ENCODE measurements at regions not wholly inside any gene's neighbourhood (a gene's known extent, or its start where the extent isn't known, plus 50 kb on each side); places are given as distances from the start of the nearest gene placed in this dataset.

GRCh38 chr13:71261256-71261655 is 605.7 kb downstream of the DACH1 start:
- BruUV-seq (replicated peaks) = no TSS peak
- intact Hi-C loops (cut with micrococcal nuclease; ENCODE audit: unreplicated experiment) = no loop called here
- CTCF ChIA-PET = no interaction called here
- no peak for DNase-seq
- Histone ChIP-seq H3K4me3 (no peak overlapping the region), H2AFZ (0 out of 2 replicates have a peak overlapping the region, but pooled peaks have one; percentile 43), H3K27ac (no peak overlapping the region), H3K79me2 (ENCODE audit: low read depth) (no peaks in the 10 kb centered on the region), H3K4me1 (replicated peaks; ENCODE audit: insufficient read depth) (no peaks in the 10 kb centered on the region), H3K9me3 (ENCODE audit: insufficient read depth, low read depth) (no peaks in the 10 kb centered on the region), H3F3A (ENCODE audit: insufficient read depth, low read depth) (no peaks in the 10 kb centered on the region), H4K20me1 (ENCODE audit: insufficient read depth) (no peaks in the 10 kb centered on the region), H3K4me2 (no peak overlapping the region), H3K27me3 (ENCODE audit: insufficient read depth, low read depth) (no peaks in the 10 kb centered on the region), H3K36me3 (ENCODE audit: low read depth) (no peaks in the 10 kb centered on the region), H3K9me2 (ENCODE audit: insufficient read depth) (no peaks in the 10 kb centered on the region)
- TF ChIP-seq EZH2 (IDR thresholded peaks at IDR 0.05; ENCODE audit: low read depth) = no peak
- no peak for TF ChIP-seq CTCF (conservative IDR thresholded peaks at IDR 0.05)
- POLR2A ChIA-PET (ENCODE audit: unreplicated experiment) = no interaction called here

- ChIA-PET POLR2A (ENCODE audit: unreplicated experiment) (no interaction called here), CTCF (no interaction called here)
- no TSS peak for BruUV-seq (replicated peaks)
- Histone ChIP-seq H3K9me2 (ENCODE audit: insufficient read depth) (no peaks in the 10 kb centered on the region), H3K9me3 (ENCODE audit: insufficient read depth, low read depth) (no peaks in the 10 kb centered on the region), H3K4me3 (no peak overlapping the region), H3K27me3 (ENCODE audit: insufficient read depth, low read depth) (no peaks in the 10 kb centered on the region), H3K79me2 (ENCODE audit: low read depth) (no peaks in the 10 kb centered on the region), H3F3A (ENCODE audit: insufficient read depth, low read depth) (no peaks in the 10 kb centered on the region), H3K4me1 (replicated peaks; ENCODE audit: insufficient read depth) (no peaks in the 10 kb centered on the region), H3K36me3 (ENCODE audit: low read depth) (no peaks in the 10 kb centered on the region), H4K20me1 (ENCODE audit: insufficient read depth) (no peaks in the 10 kb centered on the region), H2AFZ (no peak overlapping the region), H3K27ac (no peak overlapping the region), H3K4me2 (no peak overlapping the region)
- intact Hi-C loops (cut with micrococcal nuclease; ENCODE audit: unreplicated experiment) = no loop called here
- TF ChIP-seq EZH2 (IDR thresholded peaks at IDR 0.05; ENCODE audit: low read depth) = no peak
- no peak for DNase-seq
Observed at GRCh38 chr13:71260246-71260645, 606.8 kb downstream of the DACH1 start.

GRCh38 chr13:71255633-71256032 is 611.4 kb downstream of the DACH1 start:
- BruUV-seq (replicated peaks) = no TSS peak
- Histone ChIP-seq H3K27ac (no peak overlapping the region), H3K79me2 (ENCODE audit: low read depth) (no peaks in the 10 kb centered on the region), H3K27me3 (ENCODE audit: insufficient read depth, low read depth) (no peaks in the 10 kb centered on the region), H3K4me3 (no peak overlapping the region), H3K4me1 (replicated peaks; ENCODE audit: insufficient read depth) (0 out of 2 replicates have a peak, but pooled peaks cover 4% of the 10 kb centered on the region), H2AFZ (no peak overlapping the region), H4K20me1 (ENCODE audit: insufficient read depth) (no peaks in the 10 kb centered on the region), H3K9me2 (ENCODE audit: insufficient read depth) (no peaks in the 10 kb centered on the region), H3K36me3 (ENCODE audit: low read depth) (no peaks in the 10 kb centered on the region), H3K9me3 (ENCODE audit: insufficient read depth, low read depth) (no peaks in the 10 kb centered on the region), H3F3A (ENCODE audit: insufficient read depth, low read depth) (no peaks in the 10 kb centered on the region), H3K4me2 (no peak overlapping the region)
- POLR2A ChIA-PET (ENCODE audit: unreplicated experiment) = no interaction called here
- TF ChIP-seq CTCF (conservative IDR thresholded peaks at IDR 0.05) (no peak), EZH2 (IDR thresholded peaks at IDR 0.05; ENCODE audit: low read depth) (no peak)
- CTCF ChIA-PET = no interaction called here
- intact Hi-C loops (cut with micrococcal nuclease; ENCODE audit: unreplicated experiment) = no loop called here
- DNase-seq = no peak

GRCh38 chr13:71254384-71254783 is 612.6 kb downstream of the DACH1 start:
- Histone ChIP-seq H3K9me2 (ENCODE audit: insufficient read depth) (no peaks in the 10 kb centered on the region; the same call in 1 of the 2 replicates), H3K4me1 (replicated peaks; ENCODE audit: insufficient read depth) (0 out of 2 replicates have a peak, but pooled peaks cover 4% of the 10 kb centered on the region), H3K4me2 (no peak overlapping the region), H3K36me3 (ENCODE audit: low read depth) (no peaks in the 10 kb centered on the region), H2AFZ (no peak overlapping the region), H3K27ac (no peak overlapping the region), H3K4me3 (no peak overlapping the region), H4K20me1 (ENCODE audit: insufficient read depth) (no peaks in the 10 kb centered on the region), H3K9me3 (ENCODE audit: insufficient read depth, low read depth) (no peaks in the 10 kb centered on the region), H3K27me3 (ENCODE audit: insufficient read depth, low read depth) (no peaks in the 10 kb centered on the region), H3K79me2 (ENCODE audit: low read depth) (no peaks in the 10 kb centered on the region), H3F3A (ENCODE audit: insufficient read depth, low read depth) (no peaks in the 10 kb centered on the region)
- BruUV-seq (replicated peaks) = no TSS peak
- no peak for DNase-seq
- intact Hi-C loops (cut with micrococcal nuclease; ENCODE audit: unreplicated experiment) = no loop called here
- no peak for TF ChIP-seq EZH2 (IDR thresholded peaks at IDR 0.05; ENCODE audit: low read depth)
- TF ChIP-seq CTCF (conservative IDR thresholded peaks at IDR 0.05) = no peak
- ChIA-PET CTCF (no interaction called here), POLR2A (ENCODE audit: unreplicated experiment) (no interaction called here)

Measured in PC-9 (cell line).